GM04504 (cell line): ENCODE measurements at regions not wholly inside any gene's neighbourhood (a gene's known extent, or its start where the extent isn't known, plus 50 kb on each side); places are given as distances from the start of the nearest gene placed in this dataset.

Source experiments
- DNase-seq: peaks from one replicate; pipeline ENCODE4 v3.0.0-alpha.2; 2012; ENCODE audit warnings: low read depth

DNA sequence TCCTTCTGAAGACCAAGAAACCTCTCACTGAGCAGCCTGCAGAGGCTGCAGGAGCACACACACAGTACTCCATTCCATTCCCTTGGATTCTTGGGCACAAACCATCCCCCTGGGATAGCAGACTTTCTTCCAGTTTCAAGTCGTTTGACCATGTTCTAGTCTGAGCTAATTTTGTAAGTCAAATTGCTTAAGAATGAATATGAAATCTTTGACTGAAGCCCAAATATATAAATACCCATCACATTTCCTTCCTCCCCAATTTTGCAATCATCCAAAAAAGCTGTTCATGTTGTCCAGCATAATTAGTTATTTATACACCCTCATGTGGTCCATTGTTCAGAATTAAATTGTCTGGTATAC lies 231.2 kb upstream of the TPRG1 start:
- no peak for DNase-seq

DNA sequence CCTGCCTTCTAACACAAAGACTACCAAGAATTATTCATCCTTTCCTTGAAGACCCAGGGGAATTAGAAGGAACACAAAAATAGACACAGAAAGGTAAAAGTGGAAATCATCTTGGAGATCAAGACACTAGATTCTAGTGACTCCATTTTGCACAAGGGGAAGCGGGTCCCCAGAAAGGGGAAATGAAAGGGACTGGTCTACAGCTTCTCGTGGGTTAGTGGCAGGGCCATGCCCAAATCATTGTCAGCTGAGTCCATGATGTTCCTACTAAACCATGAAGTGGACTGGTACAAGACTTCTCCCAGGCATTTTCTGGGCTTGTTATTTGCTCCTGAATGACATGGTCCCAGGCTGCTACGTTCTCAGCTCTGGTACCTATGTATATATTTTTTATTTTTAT lies 230.7 kb upstream of the TPRG1 start:
- no peak for DNase-seq

DNA sequence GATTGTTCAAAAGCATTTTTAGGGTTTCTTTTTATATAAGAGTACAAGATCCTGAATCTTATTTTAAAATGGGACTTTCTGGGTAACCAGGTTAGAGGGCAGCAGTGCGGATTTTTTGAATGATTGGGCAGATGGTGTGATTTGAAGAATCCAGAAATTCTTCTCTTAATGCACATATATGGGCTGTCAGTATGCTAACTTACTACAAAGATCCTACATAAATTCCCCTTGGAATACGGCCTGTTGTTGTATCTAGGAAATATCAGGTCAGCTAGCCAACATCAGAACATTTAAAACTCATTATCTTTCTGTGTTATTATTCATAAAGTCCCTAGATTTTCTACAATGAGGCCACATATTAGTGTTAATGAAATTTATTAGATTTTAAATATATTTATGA lies 229.6 kb upstream of the TPRG1 start:
- DNase-seq, result no peak

DNA sequence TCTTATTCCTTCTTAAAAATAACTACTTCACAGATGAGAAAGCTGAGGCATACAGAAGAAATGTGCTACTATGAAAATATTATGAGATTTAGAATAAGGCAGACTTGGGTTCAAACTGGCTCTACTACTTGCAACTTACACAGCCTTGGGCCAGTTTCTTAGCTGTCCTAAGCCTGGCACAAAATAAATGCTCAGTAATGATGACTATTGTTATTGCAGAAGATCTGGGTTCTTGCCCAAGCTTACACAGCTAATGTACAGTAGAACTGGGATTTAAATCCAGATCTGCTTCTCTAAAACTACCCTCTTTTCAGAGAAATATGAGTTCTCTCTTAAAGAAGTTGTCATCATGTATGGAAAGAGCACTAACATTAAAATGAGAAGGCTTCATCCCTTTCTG lies 228.2 kb upstream of the TPRG1 start:
- no peak for DNase-seq

DNA sequence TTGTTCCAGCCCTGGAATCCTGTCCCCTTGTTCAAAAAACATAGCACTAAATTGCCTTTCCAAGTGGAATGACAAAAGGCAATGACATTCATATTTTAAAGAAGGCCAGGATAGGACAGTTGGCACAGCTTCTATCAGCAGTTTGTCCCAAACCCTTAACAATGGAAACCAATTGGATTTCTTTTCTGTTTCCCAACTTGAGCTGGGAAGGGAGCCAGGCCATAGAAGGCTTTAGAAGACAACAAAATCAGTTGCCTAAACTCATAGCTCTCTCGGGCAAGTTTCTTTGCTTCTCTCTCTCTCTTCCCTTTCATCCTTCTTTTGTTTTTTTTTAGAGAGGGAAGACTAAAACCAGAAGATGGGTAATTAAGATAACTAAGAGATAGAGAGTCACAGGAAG lies 227.7 kb upstream of the TPRG1 start:
- DNase-seq, result no peak

DNA sequence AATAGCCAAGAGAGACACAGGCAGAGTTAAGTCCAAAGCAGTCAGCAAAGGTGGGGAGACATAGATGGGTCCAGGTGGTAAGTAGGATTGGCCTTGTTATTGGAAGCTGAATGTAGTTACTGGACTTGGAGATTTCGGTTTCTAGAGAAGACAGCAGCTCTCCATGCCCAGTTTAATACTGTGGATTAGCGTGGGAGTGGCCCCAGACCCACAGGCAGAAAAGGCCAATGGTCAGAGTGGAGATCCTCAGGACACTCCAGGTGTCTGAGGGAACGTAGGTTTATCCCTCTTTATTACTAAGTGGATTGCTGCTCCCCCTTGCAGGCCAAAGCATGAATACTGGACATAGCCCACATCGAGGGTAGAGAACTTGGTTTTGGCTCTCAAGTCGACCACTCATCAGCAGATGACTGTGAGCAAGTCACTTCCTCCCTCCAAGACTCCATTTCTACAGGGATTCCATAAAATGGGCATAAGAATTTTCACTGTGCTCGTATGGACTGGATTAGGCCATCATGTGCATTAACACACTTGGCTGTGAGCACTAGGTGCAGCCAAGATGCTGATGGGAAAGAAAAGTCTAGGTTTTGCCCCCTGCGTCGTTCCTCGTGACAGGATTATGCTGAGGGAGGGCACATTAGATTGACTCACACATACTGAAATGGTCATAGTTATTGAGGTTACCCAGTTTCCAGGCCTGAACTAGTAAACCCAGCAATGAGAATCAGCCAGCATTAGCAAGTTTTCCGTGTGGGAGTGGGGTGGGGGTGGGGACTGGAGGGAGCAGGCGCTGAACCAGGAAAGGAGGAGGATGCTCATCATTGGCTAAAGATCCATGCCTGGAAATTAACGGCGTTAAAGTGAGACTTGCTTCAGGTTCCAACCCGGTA lies 225.2 kb upstream of the TPRG1 start:
- DNase-seq, result no peak

DNA sequence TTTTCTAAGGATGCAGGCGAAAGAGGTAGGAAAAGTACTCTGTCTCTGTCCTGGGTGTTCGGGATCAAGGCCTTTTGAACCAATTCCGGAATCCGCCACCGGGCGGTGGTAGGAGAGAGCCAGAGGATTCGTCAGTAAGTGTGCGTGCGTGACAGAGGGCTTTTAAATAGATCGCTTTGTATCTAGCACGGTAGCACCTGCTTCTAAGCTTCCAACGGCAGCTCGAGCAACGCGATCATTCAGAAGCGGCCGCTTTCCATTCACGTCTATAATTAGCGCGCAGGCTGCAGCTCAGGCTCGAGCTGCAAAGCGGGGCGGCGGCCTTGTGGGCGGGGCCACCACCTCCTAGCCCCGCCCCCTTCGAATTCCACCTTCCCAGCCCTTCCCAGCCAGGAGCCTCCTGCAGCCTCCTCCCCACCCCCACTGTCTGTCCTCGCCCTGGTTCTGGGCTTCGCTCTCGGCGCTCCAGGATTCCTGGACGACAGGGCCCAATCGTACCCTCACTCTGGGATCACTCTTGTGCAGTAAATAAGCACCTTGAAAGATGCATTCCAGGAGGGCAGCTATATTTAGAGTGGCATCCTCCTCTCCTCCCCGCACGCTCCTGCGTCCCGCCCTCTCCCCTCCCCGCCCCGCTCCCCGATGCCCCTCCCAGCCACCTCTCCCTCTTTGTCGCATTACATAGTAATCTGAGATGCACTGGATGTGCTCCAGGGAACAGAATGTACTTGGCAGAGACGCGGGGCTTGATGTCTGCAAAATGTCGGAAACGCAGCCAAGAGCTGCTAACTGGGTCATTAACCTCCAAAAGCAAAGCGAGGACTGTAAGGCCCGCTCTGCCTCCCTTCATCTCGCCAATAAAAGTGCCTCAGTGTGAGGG lies 224.1 kb upstream of the TPRG1 start:
- peak; percentile 90 for DNase-seq

DNA sequence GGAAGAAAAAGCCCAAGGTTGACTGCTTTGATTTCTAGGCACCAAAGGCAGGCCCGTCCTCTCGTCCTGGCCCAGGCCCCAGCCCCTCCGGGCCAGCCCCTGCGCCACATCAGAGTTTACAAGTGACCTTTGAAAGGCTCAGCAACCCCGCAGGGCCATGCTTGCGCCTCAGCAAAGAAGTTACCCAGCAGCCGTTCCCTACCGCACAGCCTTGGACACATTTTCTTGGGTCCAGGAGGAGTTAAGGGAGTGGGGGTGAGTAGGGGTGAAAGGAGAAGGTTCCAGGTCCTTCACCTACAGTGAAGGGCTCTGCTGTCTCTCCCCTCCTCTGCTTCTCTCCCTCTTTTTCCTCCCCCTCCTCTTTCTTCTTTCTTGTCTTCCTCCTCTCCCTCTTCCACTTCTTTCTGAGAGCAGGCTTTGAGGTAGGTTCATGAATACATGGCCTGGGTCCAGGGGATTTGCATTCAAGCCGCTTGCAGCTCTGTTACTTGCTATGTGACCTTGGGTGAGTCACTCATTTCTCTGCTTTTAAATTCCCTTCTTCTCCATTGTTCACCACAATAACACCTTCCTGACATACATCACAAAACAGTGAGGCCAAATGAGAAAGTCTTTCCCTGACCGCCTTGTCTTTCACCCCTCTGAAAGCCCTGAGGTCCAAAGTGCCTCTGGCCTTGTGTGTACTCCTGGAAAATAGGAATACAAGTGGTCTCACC lies 223.3 kb upstream of the TPRG1 start:
- DNase-seq, result peak; percentile 49

DNA sequence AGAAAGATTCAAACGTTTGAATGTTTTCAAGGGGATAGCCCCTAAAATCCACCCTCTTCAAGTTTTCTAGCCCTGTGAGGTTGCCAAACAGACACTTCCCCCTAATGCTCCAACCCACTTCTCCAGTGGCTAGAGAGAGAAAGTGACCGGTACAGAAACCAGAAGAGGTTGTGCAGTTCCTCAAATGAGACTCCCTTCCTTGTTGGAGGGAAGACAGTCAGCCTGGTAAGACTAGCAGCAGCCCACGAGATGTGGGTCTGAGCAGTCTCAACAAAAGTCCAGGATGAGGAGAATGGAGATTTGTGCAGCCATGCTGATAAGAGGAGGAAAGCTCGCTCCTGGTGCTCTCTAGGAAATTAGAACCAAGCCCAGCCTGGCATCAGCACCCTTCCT lies 222.8 kb upstream of the TPRG1 start:
- no peak for DNase-seq

DNA sequence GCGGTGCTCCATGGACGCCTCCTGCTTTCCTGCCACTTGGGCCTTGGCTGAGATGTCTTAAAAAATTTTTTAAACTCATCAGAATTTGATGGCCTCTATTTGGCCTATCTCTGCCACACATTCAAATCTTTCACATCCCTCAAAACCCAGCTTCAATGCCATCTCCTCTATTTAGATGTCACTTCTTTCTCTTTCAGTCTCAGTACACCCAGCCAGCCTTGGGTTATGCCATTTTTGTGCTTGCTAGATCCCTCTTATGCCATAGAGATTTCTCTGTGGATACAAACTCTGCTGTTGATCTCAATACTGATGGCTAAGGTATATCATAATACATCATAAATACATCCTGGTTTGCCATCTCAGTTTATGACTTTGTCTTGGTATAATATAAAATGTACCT lies 222.3 kb upstream of the TPRG1 start:
- DNase-seq, result no peak

DNA sequence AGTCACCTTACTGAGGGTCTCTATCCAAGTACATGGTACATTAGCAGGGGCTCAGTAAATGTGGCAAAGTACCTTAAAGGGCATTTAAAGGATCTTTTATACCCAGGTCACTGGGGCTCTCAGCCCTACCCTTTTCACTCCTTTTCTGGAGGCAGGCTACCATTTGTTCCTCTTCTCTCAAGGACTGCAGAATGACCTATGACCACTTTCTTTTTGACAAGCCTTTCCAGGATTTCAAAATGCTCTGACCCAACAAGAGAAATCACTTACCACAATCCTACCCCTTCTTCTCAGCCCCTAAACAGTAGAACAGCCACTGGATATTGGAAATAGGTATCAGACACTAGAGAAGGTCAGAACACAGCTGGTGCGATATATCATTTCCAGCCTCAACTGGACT lies 221.8 kb upstream of the TPRG1 start:
- no peak for DNase-seq

DNA sequence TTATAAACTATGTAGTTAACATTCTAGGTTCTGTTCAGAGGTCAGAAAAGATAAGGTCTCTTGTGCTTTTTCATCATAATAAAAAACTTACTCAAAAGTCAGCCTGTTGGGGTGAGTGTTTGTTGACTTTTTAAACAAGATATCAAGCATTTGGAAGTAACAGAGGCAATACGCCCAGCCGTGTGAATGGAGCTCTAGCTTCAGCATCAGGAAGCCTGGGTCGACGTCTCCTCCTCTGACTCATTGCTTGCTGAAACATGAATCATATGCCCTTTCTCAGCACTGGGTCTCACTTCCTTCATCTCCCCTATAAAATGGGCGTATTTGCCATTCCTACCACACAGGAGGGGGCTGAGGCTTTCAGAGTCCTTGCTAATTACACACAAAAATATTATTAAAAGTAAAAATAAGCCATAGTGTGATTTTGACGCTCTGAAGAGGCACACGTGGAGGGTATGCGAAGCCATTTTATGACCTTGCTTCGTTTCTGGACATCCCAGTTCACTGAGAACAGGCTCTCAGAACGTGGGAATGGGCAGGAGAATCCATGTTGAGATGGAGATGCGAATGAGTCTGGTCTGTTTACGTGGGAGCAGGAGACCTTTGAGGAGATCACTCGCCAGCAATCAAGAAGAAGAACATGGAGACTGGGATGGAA lies 220.8 kb upstream of the TPRG1 start:
- peak; percentile 90 for DNase-seq

DNA sequence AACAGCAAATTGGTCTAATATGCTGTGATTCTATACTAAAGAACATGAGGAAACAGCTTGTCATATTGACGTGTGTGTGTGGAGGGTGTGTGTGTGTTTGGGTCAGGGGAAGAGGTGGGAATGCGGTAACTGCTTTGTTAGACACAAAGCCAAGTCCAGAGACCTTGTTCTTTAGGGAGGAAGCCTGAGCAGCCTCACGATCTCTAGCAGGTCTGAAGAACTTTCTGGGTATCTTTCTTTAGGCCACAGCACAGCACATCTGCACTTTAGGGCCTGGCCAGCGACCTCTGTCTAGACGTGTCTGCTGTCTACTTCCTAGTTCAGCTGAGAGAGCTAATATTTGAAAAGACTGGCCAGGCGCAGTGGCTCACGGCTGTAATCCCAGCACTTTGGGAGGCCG lies 220.0 kb upstream of the TPRG1 start:
- DNase-seq, result no peak

DNA sequence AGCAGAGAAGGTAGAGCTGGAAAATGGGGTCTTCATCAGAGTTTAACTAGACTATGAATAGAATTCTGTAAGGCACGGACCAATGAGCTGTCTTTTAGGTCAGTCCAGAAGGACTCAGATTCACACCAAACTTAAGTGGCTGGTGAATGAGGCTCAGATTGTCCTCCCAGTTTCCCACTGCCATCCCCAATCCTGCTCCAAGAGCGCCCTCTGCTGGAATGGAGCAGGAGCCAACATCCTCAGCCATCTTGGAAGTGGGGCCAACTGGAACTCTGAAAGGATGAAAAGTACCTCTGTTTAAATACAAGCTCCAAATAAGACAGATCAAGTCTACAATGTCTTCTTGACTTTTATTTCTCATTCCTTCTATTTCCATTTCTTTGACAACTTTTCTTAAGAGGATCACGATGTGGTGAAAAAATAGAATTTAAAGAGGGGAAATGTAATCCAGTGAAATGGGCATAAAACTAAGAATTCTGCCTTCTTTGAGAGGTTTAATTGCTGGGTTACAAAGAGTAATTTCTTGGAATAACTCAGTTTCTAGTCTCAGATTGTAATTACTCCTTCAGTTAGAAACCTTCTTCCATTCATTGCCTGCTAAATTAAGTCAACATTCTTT lies 217.1 kb upstream of the TPRG1 start:
- peak; percentile 77 for DNase-seq

DNA sequence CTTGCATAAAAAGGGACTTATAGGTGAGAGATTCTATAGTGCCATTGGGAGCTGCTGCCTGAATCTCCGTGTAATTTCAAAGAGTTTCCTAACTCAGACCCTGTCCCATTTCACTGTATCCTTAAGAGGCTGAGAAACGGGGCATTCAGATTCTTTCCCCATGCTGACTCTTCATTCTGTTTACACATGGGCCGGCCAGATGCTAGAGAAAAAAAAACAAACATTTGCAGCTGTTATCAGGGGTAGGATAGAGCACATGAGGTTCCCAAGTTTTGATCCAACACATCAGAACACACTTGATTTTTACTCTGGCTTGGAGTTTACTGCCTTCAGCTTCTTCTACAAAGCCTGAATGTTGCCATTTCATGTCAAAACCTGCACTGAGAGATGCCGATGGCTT lies 215.9 kb upstream of the TPRG1 start:
- no peak for DNase-seq

DNA sequence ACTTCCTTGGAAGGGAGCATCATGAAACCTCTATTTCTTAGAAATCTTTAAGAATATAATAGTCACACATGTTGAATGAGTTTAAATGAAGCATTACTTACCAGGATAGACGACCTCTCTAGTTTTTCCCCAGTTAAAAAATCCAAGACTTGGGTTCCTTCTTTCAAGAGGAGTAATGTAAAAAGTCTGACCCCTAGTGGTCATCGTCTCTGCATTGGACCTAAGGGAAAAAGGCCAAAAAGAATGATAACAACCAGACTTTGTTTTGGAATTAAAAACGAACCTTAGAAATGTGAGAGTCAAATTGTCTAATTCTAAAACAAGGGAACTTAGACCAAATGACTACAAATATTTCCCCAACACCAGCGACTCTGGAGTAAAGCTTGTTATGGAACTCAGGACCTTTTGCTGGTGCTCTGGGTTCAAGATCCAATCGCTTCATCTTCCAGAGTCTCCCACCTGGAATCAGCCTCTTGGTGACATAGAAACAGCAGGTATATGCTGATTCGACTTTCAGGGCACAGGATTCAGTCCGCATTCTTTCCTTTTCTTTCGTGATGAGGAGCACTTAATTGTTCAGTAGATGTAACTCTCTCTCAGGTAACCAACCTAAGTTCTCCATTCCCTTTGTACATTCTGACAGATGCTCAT lies 214.8 kb upstream of the TPRG1 start:
- no peak for DNase-seq

DNA sequence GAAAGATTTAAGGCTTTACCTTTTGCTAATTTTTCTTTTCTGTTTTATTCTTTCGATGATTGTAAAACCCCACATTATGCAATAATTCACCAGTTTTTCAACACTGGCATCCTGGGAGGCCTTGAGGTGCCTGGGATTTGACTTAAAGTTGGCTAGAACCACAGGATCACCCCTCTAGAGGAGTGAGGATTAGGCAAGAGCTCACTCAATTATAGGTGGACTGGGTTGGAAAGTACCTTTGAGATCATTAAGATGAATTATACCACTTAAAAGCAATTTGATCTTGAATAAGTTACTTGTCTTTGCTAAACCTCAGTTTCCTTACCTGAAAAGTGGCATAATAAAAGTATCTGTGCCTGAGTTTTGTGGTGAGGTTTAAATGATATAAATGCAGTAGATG lies 212.8 kb upstream of the TPRG1 start:
- no peak for DNase-seq

DNA sequence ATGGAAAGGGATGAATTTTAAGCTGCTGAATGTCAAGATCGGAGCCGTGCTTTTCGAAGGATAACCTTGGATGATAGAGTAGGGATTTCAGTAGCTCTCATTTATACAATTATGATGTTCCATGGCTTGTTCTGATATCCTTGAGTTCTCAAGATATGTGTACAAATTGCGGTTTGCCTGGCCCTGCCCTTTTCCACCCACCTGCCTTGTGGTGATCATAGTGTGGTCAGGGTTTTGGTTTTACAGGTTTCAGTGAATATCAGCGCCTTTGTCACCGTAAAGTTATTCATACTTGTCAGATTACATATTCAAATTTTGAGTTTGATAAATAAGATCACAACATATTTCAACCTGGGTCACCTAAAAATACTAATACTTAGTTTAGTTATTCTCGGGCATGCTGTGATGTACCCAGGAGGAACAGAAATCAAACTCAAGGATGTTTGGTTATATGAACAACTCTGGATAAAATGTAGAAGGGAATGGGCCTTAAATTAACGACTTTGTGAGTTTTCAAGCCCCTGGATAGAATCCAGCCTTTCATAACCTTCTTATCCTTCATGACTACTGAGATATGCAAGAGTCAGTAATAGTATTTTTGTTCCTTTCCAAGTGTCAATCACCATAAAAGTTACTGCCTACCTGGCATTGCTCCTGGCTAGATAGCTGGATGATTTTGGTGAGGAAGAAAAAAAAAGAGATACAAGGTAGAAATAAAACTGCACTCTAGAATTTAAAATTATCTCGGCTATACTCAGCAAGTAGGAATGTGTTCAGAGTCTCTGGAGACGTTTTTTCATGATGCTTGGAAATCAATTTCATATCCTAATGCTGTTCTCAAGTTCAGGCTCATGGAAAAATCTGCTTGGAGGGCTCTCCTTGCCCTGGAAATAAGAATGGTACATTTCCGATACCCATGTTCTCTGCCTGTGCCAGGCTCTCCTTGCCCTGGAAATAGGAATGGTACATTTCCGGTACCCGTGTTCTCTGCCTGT lies 209.2 kb upstream of the TPRG1 start:
- no peak for DNase-seq

DNA sequence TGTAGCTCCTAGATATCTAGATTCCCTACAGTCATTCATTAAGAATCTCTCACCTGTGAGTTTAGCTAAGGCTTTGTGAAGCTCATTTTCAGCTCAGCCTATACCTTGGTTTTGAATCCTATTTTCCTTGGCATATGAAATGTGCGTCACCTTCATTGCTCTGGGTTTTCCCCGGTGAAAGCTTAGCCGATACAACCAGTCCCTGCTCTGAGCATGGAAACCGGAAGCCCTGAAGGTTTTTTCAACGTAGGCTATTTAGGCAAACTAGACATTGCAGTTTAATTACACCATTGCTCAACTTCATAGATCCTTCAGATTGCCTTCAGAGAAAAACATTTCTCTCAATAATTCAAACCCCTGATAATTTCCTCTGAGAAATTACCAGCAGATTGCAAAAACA lies 206.8 kb upstream of the TPRG1 start:
- DNase-seq, result no peak

DNA sequence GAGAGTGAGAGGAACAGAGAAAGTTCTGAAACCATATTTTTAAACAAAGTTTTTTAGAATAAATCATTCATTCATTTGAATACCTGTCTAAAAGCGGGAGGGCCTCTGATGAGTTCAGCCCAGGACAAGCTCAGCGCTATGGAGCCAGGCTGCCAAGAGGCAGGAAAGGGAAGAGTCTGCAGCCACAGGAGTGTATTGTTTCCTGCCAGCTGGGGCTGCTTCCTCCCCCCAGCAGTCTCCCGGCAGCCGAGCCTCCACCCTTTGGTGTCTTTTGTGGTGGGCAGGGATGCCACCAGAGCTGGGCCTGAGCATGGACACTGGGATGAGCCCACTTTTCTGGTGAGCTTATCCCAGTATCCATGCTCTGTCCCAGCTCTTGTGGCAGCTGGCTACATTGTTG lies 199.5 kb upstream of the TPRG1 start:
- no peak for DNase-seq
